ENCODE measurements at regions not wholly inside any gene's neighbourhood (a gene's known extent, or its start where the extent isn't known, plus 50 kb on each side); places are given as distances from the start of the nearest gene placed in this dataset.
"Not testable (repeated sequence)": the region's sequence is repeated elsewhere in the genome, so short reads cannot be mapped to it uniquely, and the experiment has no call there.

DNA sequence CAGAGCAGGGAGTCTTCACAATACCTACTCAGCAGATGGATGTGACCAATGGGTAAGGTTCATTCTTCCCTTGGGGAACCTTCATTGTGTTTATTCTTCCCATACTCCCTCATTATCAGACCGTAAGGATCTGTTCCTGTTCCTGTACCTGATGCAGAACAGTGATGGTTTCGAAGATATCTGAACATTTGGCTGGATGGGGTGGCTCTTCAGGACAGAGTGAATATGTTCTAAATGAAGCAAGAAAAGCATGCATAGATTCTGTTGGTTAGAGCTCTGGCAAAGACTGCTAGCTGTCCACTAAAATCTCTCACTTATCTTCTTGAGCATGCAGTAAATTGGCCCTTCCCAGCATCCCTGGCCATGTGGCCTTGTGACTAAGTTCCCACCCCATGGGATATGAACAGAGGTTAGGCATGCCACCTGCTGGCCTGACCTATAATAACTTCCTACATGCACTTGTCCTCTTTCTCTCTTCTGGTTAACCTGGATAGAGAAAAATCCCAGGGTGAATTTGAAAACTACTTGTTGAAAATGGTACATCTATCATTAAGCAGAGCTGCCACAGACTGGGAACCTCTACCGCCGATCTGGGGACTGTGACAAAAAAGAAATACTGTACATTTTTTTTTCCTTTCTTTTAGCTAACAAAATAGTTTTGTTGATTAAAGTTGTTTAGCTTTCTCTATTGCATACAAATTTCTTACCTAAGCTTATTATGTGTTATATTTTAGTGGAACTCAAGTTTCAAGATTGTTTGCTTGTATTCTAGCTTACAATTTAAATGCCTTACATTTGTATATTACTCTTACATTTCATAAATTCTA is 60.0 kb upstream of the BANK1 start:
- DNase-seq = peak in 2 of 4 experiments; percentile 1

DNA sequence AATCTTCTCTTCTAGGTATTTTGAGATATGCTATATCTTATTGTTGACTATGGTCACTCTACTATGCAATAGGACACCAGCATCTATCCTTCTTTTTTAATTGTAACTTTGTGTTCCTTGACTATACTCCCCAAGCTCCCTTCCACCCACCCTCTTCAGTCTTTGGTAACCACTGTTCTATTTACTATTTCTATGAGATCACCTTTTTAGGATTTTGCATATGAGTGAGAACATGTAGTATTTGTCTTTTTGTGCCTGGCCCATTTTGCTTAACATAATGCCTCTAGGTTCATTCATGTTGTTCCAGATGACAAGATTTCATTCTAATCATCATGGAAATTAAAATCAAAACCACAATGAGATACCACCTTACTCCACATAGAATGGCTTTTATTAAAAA is 63.3 kb upstream of the BANK1 start:
- DNase-seq = no peak

DNA sequence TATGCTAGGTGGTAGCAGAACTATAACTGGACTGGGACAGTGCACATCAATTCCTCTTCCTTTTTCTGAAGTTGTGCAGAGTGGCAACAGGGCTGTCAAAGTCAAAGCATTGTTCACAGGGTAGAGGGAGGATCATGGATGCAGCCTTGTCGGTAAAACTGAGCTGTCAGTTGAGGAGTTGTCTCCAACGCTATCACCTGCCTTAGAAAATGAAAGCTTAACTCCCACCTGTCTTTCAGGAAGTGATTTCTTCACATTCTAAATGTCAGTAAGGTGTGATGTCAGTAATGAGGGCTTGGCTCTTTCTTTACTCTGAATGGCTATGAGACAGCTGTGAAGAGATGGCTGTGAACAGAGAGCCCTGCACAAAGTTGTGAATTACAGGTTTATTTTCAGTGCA is 66.4 kb upstream of the BANK1 start:
- DNase-seq = no peak

DNA sequence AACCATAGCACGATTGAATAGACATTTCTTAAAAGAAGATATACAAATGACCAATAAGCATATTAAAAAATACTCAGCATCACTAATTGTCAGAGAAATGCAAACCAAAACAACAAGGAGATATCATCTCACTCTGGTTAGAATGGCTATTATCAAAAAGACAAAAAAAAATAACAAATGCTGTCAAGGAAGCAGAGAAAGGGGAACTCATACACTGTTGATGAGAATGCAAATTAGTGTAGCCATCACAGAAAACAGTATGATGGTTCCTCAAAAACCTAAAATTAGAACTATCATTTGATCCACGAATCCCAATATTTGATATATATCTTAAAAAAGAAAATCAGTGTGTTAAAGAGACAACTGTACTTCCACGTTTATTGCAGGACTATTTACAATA is 71.7 kb upstream of the BANK1 start:
- no peak for DNase-seq

DNA sequence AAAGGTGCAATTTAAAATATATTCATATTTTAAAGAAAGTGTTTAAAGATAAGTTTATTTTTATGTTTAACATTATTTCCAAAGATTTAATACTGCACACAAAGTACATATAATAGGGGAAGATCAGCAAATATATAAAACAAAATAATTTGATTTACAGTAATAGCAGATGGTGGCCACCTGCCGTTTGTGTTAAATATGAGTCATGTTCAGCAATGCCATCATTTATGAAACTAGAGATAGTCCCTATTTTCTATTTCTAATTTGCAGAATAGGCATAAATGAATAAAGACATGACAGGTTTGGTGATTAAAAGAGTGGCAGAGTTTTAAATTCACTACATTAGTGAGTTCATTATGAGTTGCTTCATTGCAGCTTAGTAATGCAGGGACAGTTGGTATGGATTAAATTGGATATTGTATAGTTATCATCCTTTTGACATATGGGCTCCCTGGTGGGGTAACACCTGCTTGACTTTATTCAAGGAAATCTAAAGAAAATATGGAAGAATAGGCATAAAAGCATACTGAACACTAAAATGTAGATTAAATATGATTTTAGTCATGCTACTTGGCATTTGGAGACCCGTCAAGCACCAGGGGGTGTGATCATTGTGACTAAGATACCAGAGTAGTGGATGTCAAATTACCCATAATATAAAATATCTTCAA is 78.8 kb upstream of the BANK1 start:
- no peak for DNase-seq

DNA sequence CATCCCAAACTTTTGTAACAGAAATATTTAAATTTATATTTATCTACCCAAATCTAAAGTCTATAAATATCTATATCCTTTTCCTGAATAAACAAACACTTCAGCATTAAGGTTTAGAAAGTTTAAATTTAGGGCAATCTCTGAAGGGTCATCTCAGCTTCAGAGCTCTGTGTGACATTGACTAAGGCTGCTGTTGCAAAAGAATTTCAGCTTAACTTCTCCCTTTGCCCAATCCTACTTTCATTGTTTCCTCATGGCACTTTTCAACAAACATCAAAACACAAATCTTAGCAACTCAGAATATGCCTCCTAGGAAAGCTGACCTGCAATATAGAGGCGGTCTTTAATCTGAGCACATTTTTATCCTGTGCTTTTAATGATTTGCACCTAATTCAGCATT is 79.7 kb upstream of the BANK1 start:
- DNase-seq = no peak

DNA sequence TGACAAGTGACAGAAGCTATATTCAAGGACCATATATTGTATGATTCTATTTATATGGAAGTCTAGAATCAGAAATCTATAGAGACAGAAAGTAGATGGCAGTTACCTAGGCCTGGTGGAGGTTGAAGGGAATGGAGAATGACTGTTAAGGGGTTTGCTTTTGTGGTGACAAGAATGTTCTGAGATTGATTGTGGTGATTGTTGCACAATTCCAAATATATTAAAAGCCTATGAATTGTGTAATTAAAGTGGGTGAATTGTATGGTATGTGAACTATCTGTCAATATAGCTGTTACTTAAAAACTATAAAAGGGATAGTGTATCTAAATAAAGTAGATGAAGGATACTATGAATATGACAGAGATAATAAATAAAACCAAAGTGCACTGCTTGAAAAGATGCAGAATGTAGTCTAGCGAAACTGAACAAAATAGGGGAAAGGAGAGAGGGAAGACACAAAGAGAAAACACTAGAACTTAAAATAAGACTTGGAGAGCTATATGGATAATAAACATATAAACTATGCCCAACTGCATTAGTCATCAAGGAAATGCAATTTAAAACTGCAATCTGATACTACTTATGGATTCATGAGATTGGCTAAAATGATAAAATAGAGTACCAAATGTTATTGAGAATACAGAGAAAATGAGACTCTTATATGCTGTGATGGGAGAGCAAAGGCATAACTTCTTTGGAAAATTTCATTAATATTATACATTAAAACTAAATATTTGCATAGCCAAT is 82.1 kb upstream of the BANK1 start:
- no peak for DNase-seq

DNA sequence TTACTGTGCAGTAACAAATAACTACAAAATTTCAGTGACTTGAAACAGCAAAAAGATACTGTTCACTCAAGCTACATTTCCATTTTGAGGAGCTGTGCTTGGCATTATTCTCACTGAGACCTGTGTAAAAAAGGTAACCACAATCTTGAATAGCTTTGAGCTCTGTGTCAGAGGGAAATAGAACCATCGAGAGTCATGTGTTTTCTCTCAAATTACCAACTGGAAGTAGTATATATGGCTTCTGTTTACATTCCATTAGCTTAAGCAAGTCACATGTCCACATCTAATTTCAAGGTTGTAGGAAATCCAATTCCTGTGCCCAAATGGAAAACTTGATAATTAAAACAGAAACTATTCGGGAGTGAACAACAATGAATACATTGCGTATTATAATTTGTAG is 82.9 kb upstream of the BANK1 start:
- no peak for DNase-seq

DNA sequence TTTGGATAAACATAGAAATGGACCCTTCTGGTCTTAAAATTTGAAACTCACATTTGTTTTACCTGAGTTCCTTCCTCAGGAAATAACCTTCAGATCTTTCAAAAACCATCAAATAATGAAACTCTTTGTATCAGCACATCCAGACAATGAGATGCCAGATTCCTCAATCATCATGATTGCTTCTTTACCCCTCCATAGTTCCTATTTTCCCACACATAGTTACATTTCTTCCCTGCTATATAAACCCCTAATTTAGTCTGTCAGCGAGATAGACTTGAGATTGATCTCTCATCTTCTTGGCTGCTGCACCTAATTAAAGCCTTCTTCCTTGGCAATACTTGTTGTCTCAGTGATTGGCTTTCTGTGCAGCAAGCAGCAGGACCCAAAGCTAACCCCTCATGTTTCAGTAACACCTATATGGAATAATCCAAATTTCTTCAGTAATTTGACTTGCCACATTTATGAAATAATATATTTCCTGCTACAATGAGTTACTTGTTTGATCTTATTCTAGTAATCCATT is 83.9 kb upstream of the BANK1 start:
- DNase-seq = no peak

DNA sequence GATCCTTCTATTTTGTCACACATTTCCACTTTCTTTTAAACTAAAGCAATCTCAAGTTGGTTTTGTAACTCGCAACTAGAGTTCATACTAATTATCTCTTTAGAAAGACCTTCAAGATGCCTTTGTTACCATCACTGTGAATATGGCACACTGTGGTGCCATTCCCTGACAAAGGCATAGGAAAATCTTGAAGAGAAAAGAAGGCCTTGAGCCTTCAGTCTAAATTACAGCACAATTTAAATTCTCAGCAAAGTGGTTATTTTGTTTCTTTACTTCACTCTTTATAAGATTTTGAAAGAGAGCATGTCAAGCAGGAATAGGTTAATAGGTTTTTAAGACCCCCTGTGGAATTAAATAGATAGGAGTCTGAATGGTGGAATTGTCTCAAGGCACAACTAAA is 89.0 kb upstream of the BANK1 start:
- DNase-seq = no peak

DNA sequence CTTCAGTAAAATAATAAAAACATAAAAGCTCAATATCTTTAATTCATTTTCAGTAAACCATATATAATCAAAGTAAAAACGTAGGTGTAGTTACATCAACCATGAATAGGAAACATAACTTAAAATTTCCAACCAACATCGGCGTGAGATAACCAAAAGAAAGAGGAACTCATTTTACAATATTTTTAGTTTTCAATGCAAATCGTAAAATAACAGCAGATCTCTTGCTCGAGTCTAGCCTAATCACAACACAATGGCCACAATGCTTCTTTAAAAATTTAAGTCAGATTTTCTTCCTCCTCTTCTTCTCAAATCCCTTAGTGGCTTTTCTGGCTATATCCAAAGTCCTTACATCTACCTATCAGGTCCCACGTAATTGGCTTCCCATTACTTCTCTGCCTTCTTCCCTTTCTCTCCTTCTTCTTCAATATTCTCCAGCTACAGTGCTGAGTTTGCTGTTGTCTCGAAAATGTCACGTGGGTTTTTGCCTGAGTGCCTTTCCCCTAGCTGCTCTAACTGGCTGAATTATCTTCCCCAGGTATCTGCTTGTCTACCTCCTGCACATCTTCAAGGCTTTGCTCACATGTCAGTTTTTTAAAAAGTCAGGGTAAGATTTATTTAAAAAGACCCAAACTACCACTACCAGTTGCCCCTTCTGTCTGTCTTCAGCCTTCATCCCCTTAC is 90.9 kb upstream of the BANK1 start:
- no peak for DNase-seq

DNA sequence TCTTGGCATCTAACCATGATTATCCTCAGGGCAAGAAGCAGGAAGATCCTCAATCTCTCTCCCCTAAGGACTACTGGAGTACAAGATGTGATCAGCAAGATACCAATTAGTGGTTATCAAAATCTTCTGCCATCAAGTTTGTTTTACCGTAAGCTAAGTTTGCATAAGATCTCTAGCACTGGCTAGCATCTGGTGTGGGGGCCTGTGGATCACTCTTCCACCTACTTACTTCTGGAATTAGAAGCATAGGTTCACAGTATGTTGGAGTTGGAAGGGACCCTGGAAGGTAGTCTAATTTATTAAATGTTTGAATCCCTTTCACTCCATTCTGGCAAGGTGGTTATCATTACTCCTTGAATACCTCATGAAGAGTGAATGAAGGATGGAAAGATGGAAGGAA is 93.3 kb upstream of the BANK1 start:
- DNase-seq = no peak

DNA sequence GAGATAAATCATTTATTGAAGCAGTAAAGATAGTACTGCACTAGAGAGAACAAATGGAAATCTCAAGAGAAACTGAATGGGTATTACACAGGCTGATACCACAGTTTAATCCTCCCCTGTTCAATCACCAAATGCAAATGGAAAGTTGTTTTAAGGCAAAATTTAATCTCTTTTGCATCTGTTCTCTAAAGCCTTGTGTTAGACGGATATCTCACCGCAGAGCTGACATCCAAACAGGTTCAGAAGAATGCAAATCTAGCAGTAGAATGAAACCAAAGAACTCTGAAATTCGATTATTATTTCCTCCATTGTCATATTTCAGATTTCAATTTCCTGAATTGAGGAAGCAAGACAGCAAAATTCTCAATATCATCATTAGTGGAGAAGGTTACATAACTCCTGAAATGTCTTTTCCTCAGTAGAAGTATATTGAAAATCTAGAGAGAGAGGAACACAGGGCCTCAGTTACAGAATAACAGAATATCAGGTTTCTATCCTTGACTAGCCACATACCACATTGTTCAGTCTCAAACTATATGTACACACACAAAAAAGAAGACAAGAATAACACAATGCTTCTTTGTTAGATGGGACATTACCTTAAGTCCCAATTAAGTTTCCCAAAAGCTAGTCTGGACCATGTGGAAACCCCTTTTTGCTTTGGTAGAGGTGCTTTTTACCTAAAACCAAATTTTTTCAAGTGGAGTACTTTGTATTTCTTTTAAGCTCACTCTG is 94.1 kb upstream of the BANK1 start:
- no peak for DNase-seq

DNA sequence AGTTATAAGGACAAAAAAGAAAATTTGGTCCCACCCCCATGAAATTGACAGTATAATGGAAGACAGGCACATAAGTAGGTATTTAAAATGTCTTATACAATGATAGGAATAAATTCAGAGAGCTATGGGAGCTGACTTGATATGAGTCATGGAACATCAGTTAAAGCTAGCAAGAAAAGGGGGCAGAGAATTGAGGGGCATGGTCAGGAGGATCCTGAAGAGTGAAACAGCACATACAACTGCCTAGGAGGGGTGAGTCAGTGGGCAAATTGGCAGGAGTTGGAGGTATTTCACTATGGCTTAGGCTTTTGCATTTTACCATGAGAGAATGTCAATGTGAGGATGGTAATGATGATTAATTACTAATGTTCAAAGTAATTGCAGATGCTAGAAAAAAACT is 95.4 kb upstream of the BANK1 start:
- no peak for DNase-seq

DNA sequence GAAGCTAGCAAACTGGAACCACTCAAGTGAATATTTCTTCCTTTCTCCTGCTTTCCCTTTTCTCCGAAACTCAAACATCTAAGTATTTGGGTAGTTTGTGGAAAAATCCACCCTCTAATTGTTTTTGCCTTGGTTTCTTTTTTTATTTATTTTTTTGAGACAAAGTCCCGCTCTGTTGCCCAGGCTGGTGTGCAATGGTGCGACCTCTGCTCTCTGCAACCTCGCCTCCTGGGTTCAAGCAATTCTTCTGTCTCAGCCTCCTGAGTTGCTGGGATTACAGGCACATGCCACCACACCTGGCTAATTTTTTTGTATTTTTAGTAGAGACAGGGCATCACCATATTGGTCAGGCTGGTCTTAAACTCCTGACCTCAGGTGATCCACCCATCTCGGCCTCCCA is 96.1 kb upstream of the BANK1 start:
- DNase-seq = not testable (repeated sequence)

DNA sequence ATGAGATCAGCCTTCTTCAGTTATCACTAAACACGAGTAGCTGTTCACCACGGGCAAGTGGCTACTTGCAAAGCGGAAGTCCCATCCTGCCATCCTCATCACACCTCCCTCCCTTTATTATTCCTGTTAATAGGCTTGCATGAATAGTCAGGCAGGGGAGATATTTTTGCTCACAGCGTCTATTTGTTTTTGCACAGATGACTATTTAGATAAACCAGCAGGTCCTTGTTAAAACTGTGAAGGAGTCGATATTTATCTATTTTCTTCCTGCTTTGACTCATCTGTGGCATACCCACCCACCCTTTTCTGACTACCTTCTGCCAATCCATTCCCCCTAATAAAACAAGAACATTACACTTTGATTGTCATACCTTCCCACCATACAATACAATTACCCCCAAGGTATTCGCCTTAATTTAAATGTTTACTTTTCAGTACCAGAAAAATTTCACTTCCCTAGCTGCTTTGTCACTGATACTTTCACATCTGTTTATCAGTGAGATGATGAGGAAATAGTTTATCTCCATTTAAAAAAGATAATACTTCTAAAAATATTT is 96.6 kb upstream of the BANK1 start:
- no peak for DNase-seq

DNA sequence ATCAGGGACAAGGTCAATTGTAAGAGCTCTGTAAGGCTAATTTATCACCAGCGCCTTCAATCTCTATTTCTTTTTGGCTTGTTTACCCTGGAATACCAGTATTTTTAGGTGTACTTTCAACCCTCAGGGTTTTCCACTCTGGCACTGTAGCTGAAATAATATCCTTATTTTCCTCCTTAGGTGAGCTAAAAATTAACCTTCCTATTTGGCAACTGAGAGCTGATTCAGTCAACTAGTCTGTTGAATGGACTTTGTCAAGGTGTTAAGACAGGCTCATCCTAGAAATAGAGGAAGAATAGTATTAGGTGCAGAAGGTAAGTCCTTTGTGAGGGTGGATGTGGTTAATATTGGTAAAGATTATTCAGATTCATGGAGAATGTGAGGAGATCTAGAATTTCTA is 101.3 kb upstream of the BANK1 start:
- DNase-seq = no peak

DNA sequence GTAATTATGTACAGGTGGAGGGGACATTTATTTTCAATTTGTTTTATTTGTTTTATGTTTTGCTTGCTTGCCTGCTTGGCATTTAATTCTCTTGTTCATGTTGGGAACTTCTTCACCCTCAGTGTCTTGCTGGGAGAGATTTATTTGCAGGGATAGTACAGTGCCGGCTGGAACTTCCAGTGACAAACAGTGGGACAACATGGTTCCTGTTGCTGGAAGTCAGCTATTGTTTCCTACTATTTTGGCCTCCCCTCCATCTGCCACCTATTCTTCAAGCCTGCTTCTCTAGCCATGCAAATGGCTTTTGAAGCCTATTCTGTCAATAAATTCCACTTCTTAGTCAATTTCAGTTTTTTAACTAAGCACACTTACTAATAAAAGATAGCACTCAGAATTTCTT is 105.4 kb upstream of the BANK1 start:
- DNase-seq = no peak

DNA sequence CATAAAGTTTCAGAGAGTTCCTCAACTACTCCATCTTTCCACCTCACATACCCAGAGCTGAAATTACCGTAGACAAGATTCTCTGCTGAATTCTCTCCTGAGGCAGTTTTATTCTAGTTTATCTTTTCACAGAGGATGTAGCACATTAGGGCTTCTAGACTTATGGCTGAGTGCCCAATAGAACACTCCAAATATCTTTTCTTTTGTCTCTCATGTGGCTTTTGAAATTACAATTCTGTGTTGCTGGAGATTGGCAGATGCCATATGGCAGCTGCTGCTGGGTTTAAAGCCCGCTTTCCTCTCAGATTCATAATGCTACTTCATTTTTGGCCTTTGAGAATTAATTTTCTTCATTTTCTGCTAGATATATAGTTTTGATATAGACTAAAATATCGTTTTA is 107.6 kb upstream of the BANK1 start:
- DNase-seq = no peak

DNA sequence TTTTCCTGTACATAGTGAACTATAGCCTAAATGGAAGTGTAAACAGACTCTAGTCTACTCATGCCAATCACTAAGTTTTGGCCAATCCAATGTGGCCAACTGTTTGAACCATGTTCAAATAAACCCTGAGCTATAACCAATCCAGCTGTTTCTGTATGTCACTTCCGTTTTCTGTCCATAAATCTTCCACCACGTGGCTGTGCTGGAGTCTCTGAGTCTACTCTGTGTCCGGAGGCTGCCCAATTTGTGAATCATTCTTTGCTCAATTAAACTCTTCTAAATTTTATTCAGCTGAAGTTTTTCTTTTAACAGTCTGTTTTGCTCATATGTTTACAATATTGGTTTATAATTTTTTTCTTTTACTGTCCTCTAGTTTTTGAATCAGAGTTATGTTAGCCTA is 112.3 kb upstream of the BANK1 start:
- no peak for DNase-seq

DNA sequence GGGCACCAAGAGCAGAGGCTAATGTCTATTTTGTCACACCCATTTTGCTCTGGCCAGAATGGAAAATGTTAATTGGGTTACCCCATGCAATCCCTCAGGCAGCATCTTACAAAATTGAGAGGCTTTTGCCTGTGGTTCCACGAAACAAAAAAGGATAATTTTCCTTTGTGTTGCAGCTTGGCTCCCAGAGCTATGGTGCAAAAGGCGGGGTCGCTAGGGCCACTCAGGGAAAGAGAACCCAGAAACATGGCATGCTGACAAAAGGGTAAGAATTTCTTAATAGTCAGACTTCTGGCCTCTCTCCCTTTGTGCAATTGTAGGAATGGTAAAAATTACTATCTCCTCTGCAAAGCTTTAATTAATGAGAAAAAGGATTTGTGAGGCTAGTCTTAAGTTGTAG is 119.6 kb upstream of the BANK1 start:
- DNase-seq = no peak

DNA sequence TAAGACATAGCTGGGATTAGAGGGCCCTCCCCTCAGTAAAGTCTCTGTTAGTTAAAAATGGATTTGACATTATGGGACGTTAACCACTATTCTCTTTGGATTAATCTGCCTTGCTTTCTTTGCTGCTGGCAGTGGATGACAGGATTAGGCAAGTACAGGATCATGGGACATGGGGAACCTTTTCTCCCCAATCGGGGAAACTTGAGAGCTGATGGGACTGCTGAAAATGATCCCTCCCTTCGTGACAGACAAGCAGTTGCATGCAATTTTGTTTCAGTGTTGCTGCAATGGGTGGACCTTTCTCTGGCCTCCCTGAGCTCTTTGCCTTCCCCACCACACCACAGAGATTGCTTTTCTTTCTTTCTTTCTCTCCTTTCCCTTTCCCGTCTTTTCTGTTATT is 120.2 kb upstream of the BANK1 start:
- no peak for DNase-seq
